ENCODE measurements at regions not wholly inside any gene's neighbourhood (a gene's known extent, or its start where the extent isn't known, plus 50 kb on each side); places are given as distances from the start of the nearest gene placed in this dataset.

GRCh38 chr15:96245252-96245651, 85.2 kb upstream of the NR2F2 start:
- TF ChIP-seq, protein P1, sequence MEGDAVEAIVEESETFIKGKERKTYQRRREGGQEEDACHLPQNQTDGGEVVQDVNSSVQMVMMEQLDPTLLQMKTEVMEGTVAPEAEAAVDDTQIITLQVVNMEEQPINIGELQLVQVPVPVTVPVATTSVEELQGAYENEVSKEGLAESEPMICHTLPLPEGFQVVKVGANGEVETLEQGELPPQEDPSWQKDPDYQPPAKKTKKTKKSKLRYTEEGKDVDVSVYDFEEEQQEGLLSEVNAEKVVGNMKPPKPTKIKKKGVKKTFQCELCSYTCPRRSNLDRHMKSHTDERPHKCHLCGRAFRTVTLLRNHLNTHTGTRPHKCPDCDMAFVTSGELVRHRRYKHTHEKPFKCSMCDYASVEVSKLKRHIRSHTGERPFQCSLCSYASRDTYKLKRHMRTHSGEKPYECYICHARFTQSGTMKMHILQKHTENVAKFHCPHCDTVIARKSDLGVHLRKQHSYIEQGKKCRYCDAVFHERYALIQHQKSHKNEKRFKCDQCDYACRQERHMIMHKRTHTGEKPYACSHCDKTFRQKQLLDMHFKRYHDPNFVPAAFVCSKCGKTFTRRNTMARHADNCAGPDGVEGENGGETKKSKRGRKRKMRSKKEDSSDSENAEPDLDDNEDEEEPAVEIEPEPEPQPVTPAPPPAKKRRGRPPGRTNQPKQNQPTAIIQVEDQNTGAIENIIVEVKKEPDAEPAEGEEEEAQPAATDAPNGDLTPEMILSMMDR (IDR thresholded peaks at IDR 0.05; ENCODE audit: low read length) = no peak
- H3K4me1 ChIP-seq (ENCODE audit: insufficient read depth, low read length, severe bottlenecking) = no peaks in the 10 kb centered on the region
- H3K4me2 ChIP-seq (ENCODE audit: low read length) = no peak overlapping the region

GRCh38 chr15:96246057-96246456, 84.4 kb upstream of the NR2F2 start:
- no peaks in the 10 kb centered on the region for H3K36me3 ChIP-seq (ENCODE audit: insufficient read depth, low read length)

More at GRCh38 chr15:96245252-96245651, 85.2 kb upstream of the NR2F2 start:
- H3K27ac ChIP-seq (ENCODE audit: low read depth, low read length, poor library complexity, severe bottlenecking) = no peak overlapping the region
- H3K27me3 ChIP-seq (ENCODE audit: insufficient read depth, low read length) = no peaks in the 10 kb centered on the region
- no peaks in the 10 kb centered on the region for H3K9me2 ChIP-seq (ENCODE audit: low read depth, low read length)
- no peaks in the 10 kb centered on the region for H4K20me1 ChIP-seq (ENCODE audit: insufficient read depth, low read length)
- H3K9me3 ChIP-seq (ENCODE audit: low read length) = no peaks in the 10 kb centered on the region
- H3F3A ChIP-seq (ENCODE audit: insufficient read depth, low read length) = no peaks in the 10 kb centered on the region
- no peak overlapping the region for H3K9ac ChIP-seq (ENCODE audit: low read length)
- H3K36me3 ChIP-seq (ENCODE audit: insufficient read depth, low read length) = no peaks in the 10 kb centered on the region
- H2AFZ ChIP-seq (ENCODE audit: low read length) = no peak overlapping the region
- no peaks in the 10 kb centered on the region for H3K79me2 ChIP-seq (ENCODE audit: insufficient read depth, low read length)
- no peak overlapping the region for H3K4me3 ChIP-seq (ENCODE audit: low read depth, low read length, poor library complexity, severe bottlenecking)

GRCh38 chr15:96247621-96248305, 82.7 kb upstream of the NR2F2 start:
- H2AFZ ChIP-seq (ENCODE audit: low read length) = no peak overlapping the region
- no peaks in the 10 kb centered on the region for H3K9me3 ChIP-seq (ENCODE audit: low read length)
- no peak overlapping the region for H3K4me3 ChIP-seq (ENCODE audit: low read depth, low read length, poor library complexity, severe bottlenecking)
- H3K4me2 ChIP-seq (ENCODE audit: low read length) = no peak overlapping the region
- H3K36me3 ChIP-seq (ENCODE audit: insufficient read depth, low read length) = no peaks in the 10 kb centered on the region
- H3K27me3 ChIP-seq (ENCODE audit: insufficient read depth, low read length) = no peaks in the 10 kb centered on the region
- H3K79me2 ChIP-seq (ENCODE audit: insufficient read depth, low read length) = no peaks in the 10 kb centered on the region
- TF ChIP-seq, protein P1 (IDR thresholded peaks at IDR 0.05; ENCODE audit: low read length) = no peak
- TF ChIP-seq EZH2 (IDR thresholded peaks at IDR 0.05; ENCODE audit: borderline replicate concordance, low read length) = no peak
- H4K20me1 ChIP-seq (ENCODE audit: insufficient read depth, low read length) = no peaks in the 10 kb centered on the region
- no peak overlapping the region for H3K27ac ChIP-seq (ENCODE audit: low read depth, low read length, poor library complexity, severe bottlenecking)
- no peak overlapping the region for H3K9ac ChIP-seq (ENCODE audit: low read length)
- no peaks in the 10 kb centered on the region for H3K9me2 ChIP-seq (ENCODE audit: low read depth, low read length)
- H3F3A ChIP-seq (ENCODE audit: insufficient read depth, low read length) = no peaks in the 10 kb centered on the region
- H3K4me1 ChIP-seq (ENCODE audit: insufficient read depth, low read length, severe bottlenecking) = no peaks in the 10 kb centered on the region

More at GRCh38 chr15:96246057-96246456, 84.4 kb upstream of the NR2F2 start:
- H3K9ac ChIP-seq (ENCODE audit: low read length) = no peak overlapping the region
- no peaks in the 10 kb centered on the region for H3K9me3 ChIP-seq (ENCODE audit: low read length)
- no peaks in the 10 kb centered on the region for H4K20me1 ChIP-seq (ENCODE audit: insufficient read depth, low read length)
- no peak overlapping the region for H3K4me3 ChIP-seq (ENCODE audit: low read depth, low read length, poor library complexity, severe bottlenecking)
- no peak overlapping the region for H3K4me2 ChIP-seq (ENCODE audit: low read length)
- no peak overlapping the region for H2AFZ ChIP-seq (ENCODE audit: low read length)
- no peaks in the 10 kb centered on the region for H3K27me3 ChIP-seq (ENCODE audit: insufficient read depth, low read length)
- H3K4me1 ChIP-seq (ENCODE audit: insufficient read depth, low read length, severe bottlenecking) = no peaks in the 10 kb centered on the region
- H3K27ac ChIP-seq (ENCODE audit: low read depth, low read length, poor library complexity, severe bottlenecking) = no peak overlapping the region
- no peaks in the 10 kb centered on the region for H3K9me2 ChIP-seq (ENCODE audit: low read depth, low read length)
- TF ChIP-seq, protein P1 (IDR thresholded peaks at IDR 0.05; ENCODE audit: low read length) = no peak
- TF ChIP-seq EZH2 (IDR thresholded peaks at IDR 0.05; ENCODE audit: borderline replicate concordance, low read length) = no peak
- H3K79me2 ChIP-seq (ENCODE audit: insufficient read depth, low read length) = no peaks in the 10 kb centered on the region
- no peaks in the 10 kb centered on the region for H3F3A ChIP-seq (ENCODE audit: insufficient read depth, low read length)
